Psoas muscle (tissue), 7 donors: ENCODE measurements at regions not wholly inside any gene's neighbourhood (a gene's known extent, or its start where the extent isn't known, plus 50 kb on each side); places are given as distances from the start of the nearest gene placed in this dataset.

Experiments
- ATAC-seq, 4 donors: fragments of 200-7000 bp; cut with Tn5 transposase; one replicate each; pipeline ENCODE4 v1.9.1; 2020; ENCODE audit warnings: moderate library complexity in 3 of 4, mild to moderate bottlenecking in 2 of 4
- DNase-seq, 2 donors: peaks; one replicate each; pipeline ENCODE4 v3.0.0-alpha.2; 2020
- H3K27ac ChIP-seq: fragments of 200-600 bp; one replicate; pipeline ENCODE4 v1.8.0; 2022
- H3K27me3 ChIP-seq, 3 donors: fragments of 200-600 bp in 1 of 3; one replicate each; pipeline versions ENCODE4 v1.6.1 to v1.8.0; 2013 to 2022; ENCODE audit warnings: low read length in 2 of 3, mild to moderate bottlenecking in 2 of 3, moderate library complexity in 1 of 3; ENCODE audit not compliant: insufficient read depth in 3 of 3
- H3K36me3 ChIP-seq, 2 donors: fragments of 200-600 bp in 1 of 2; one replicate each; pipeline versions ENCODE4 v1.6.1 to v1.8.0; 2013 to 2022; ENCODE audit warnings: low read depth in 1 of 2, mild to moderate bottlenecking in 1 of 2, moderate library complexity in 1 of 2; ENCODE audit not compliant: insufficient read depth in 1 of 2
- H3K4me1 ChIP-seq: fragments of 200-600 bp; one replicate; pipeline ENCODE4 v1.8.0; 2022
- H3K4me3 ChIP-seq: fragments of 200-600 bp; one replicate; pipeline ENCODE4 v1.8.0; 2022; ENCODE audit warnings: mild to moderate bottlenecking
- H3K9me3 ChIP-seq: fragments of 200-600 bp; one replicate; pipeline ENCODE4 v1.8.0; 2022
- CTCF ChIP-seq: fragments of 200-600 bp; IDR thresholded peaks from one replicate; pipeline ENCODE4 v1.8.0; 2022; ENCODE audit warnings: antibody characterized with exemption
- WGBS, 3 donors: extraction: QIAGEN DNeasy Blood & Tissue Kit; methylation state at CpG; one replicate each; pipeline versions ENCODE4 v1.1.6 to v1.1.7; 2013; 5-methylcytosine and 5-hydroxymethylcytosine counted together
- intact Hi-C, 2 donors: fragments of 100-400 bp; cut with DNase I; formaldehyde crosslinking; loops; one replicate each; pipeline versions ENCODE4 v1.11.0 to v1.14.2; 2022
- donor health status: healthy with polysubstance abuse.
- donor health status: DM: no; HTN: no; CAD: no; lungs with moderate emphysema.
- donor health status: Bipolar disorder and iron deficiency.
- donor health status: healthy.
- donor health status: DM: yes; HTN: yes; CAD: no.
- donor health status: DM: no; HTN: no; CAD: no.
- donor health status: DM: yes; HTN: yes; CAD: no.

GRCh38 chr15:46489276-46489675 lies 854.4 kb downstream of the SQOR start:
- Histone ChIP-seq H3K4me1 (no peaks in the 10 kb centered on the region), H3K9me3 (no peaks in the 10 kb centered on the region), H3K36me3 (no peaks in the 10 kb centered on the region), H3K4me3 (no peak overlapping the region), H3K27ac (no peak overlapping the region), H3K27me3 (no peaks in the 10 kb centered on the region)
- TF ChIP-seq CTCF: no peak
- DNase-seq: no peak
- intact Hi-C loops: no loop called here
- no peak for ATAC-seq
- WGBS, 3 donors: 78 to 90% (median 84%) methylated on average over 1 of the region's 1 CpG

DNA sequence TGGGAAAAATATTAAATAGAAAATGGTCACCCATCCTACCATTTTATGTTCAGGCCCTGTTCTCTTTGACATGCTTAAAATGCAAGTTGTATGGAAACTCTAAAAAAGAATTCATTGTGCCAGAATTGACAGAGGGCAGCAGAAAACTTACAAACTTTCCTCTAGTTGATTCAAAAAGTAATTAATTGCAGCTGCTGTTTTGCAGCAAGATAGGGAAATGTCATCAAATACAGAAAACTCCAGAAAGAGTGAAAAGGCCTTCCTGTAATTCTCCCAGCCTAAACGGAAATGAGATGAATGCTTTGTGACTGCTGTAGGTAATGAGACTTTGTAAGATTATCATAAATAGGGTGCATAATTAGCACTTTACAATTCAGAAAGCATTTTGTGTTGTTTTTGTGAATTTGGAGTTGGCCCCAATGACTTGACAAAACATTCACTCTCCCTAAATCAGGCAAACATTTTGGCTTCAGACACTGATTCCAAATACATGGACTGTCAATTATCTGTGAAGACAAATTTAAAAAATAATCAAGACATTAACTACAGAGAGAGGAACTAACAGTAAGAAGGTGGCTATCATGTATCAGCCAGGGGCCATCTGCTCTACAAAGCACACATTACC lies 861.8 kb downstream of the SQOR start:
- H3K4me3 ChIP-seq: no peak overlapping the region
- DNase-seq (no peak), ATAC-seq (no peak)
- no peak overlapping the region for H3K27ac ChIP-seq
- H3K36me3 ChIP-seq: no peaks in the 10 kb centered on the region
- no peaks in the 10 kb centered on the region for H3K4me1 ChIP-seq
- 41 to 56% (median 42%) methylated on average over 1 of the region's 1 CpG for WGBS, 3 donors
- no peak for TF ChIP-seq CTCF
- no peaks in the 10 kb centered on the region for H3K9me3 ChIP-seq
- intact Hi-C loops: no loop called here
- no peaks in the 10 kb centered on the region for H3K27me3 ChIP-seq

DNA sequence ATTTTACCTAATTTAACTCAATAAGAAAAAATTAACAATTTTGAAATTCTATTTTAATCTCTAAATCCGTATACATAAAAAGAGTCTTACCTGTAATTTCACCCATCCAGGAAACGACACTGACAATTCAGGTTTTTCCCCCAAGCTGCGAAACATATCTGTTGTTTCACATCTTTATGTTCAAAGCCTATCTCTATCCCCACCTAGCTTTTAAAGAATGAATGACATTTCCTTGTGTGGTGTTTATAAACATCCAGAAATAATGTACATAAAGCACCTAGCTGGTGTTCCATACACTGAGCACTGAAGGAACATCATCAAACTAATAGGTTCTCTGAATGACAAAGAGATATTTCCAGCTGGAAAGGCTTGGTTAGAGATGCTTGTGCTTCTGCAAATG lies 867.8 kb downstream of the SQOR start:
- DNase-seq (no peak), ATAC-seq (no peak)
- intact Hi-C loops: no loop called here
- H3K4me1 ChIP-seq: no peaks in the 10 kb centered on the region
- no peak for TF ChIP-seq CTCF
- H3K27ac ChIP-seq: no peak overlapping the region
- H3K27me3 ChIP-seq: no peaks in the 10 kb centered on the region
- 66 to 72% (median 66%) methylated on average over 3 of the region's 3 CpGs for WGBS, 3 donors
- H3K36me3 ChIP-seq: no peaks in the 10 kb centered on the region
- no peak overlapping the region for H3K4me3 ChIP-seq
- no peaks in the 10 kb centered on the region for H3K9me3 ChIP-seq

- intact Hi-C loops: no loop called here
- no peak for TF ChIP-seq CTCF
- H3K4me1 ChIP-seq: no peaks in the 10 kb centered on the region
- no peak for DNase-seq
- ATAC-seq: no peak
- H3K27me3 ChIP-seq: no peaks in the 10 kb centered on the region
- H3K4me3 ChIP-seq: no peak overlapping the region
- H3K36me3 ChIP-seq: no peaks in the 10 kb centered on the region
- no peak overlapping the region for H3K27ac ChIP-seq
- H3K9me3 ChIP-seq: no peaks in the 10 kb centered on the region
Observed at GRCh38 chr15:46518381-46518780, 883.6 kb downstream of the SQOR start.

- Histone ChIP-seq H3K27me3 (no peaks in the 10 kb centered on the region), H3K4me3 (no peak overlapping the region), H3K27ac (no peak overlapping the region), H3K9me3 (no peaks in the 10 kb centered on the region), H3K4me1 (no peaks in the 10 kb centered on the region), H3K36me3 (no peaks in the 10 kb centered on the region)
- intact Hi-C loops: no loop called here
- TF ChIP-seq CTCF: no peak
- ATAC-seq: no peak
- no peak for DNase-seq
- 75 to 83% (median 81%) methylated on average over 1 of the region's 1 CpG for WGBS, 3 donors
Observed at GRCh38 chr15:46523701-46524100, 888.9 kb downstream of the SQOR start.
